MCF 10A (cell line): ENCODE measurements at regions not wholly inside any gene's neighbourhood (a gene's known extent, or its start where the extent isn't known, plus 50 kb on each side); places are given as distances from the start of the nearest gene placed in this dataset.

Experiments
- BruUV-seq: library from RNA; stranded (reverse); fragments of 400-500 nt; replicated peaks from 2 replicates; lab custom pipeline; 2021; lab: Mats Ljungman, UMichigan
- CTCF ChIA-PET: fragments of 300-600 bp; sonication (Branson Sonifier 250); formaldehyde crosslinking; extraction: SDS; loops from one replicate; lab custom pipeline; 2021; ENCODE audit warnings: antibody characterized with exemption, inconsistent platforms; lab: Yijun Ruan, JAX
- POLR2A ChIA-PET: fragments of 300-600, 350-650 bp; sonication (Branson Sonifier 250); formaldehyde crosslinking; extraction: SDS; loops from one replicate; lab custom pipeline; 2020; ENCODE audit warnings: antibody characterized with exemption, inconsistent platforms; lab: Yijun Ruan, JAX
- DNase-seq: peaks from one replicate; pipeline ENCODE4 v3.0.0-alpha.2; 2018; ENCODE audit not compliant: unreplicated experiment
- H3K27ac Mint-ChIP-seq: one replicate; pipeline ENCODE4 v1.8.0; 2022; ENCODE audit warnings: mild to moderate bottlenecking, low read depth, mixed read lengths; ENCODE audit not compliant: unreplicated experiment
- H3K27me3 Mint-ChIP-seq: one replicate; pipeline ENCODE4 v1.8.0; 2022; ENCODE audit warnings: mixed read lengths; ENCODE audit not compliant: insufficient read depth, unreplicated experiment
- H3K36me3 Mint-ChIP-seq: one replicate; pipeline ENCODE4 v1.8.0; 2022; ENCODE audit warnings: mild to moderate bottlenecking, moderate library complexity, mixed read lengths; ENCODE audit not compliant: insufficient read depth, unreplicated experiment
- H3K4me1 Mint-ChIP-seq: one replicate; pipeline ENCODE4 v1.8.0; 2022; ENCODE audit warnings: mixed read lengths; ENCODE audit not compliant: insufficient read depth, unreplicated experiment
- H3K4me3 Mint-ChIP-seq: one replicate; pipeline ENCODE4 v1.8.0; 2022; ENCODE audit warnings: mild to moderate bottlenecking, moderate library complexity, mixed read lengths; ENCODE audit not compliant: unreplicated experiment
- H3K9me3 Mint-ChIP-seq: one replicate; pipeline ENCODE4 v1.8.0; 2022; ENCODE audit warnings: mixed read lengths; ENCODE audit not compliant: unreplicated experiment
- intact Hi-C: fragments of 100-400 bp; cut with micrococcal nuclease; formaldehyde crosslinking; loops from 2 replicates; pipeline ENCODE4 v1.14.1; 2022
- TF ChIP-seq, protein P1 (sequence below): fragments of 200-600 bp; IDR thresholded peaks from one replicate; pipeline ENCODE4 v1.8.0; 2022; ENCODE audit warnings: antibody characterized with exemption, mild to moderate bottlenecking; ENCODE audit not compliant: unreplicated experiment

DNA sequence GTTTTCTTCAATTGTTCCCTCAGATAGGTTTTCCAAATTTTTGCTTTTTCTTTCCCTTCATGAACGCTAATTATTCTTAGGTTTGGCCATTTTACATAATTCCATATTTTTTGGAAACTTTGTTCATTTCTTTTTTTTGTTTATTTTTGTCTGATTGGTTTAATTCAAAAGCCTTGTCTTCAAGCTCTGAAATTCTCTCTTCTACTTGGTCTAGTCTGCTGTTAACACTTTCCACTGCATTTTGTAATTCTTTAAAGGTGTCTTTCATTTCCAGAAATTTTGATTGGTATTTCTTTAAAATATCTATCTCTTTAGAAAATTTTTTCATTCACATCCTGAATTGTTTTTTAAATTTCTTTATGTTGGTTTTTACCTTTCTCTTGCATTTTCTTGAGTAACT, 63.9 kb upstream of the VLDLR start:
- Mint-ChIP-seq H3K27ac (no peak overlapping the region), H3K9me3 (peaks cover 7% of the 10 kb centered on the region), H3K4me3 (no peak overlapping the region), H3K4me1 (peaks cover 26% of the 10 kb centered on the region), H3K36me3 (no peaks in the 10 kb centered on the region), H3K27me3 (no peaks in the 10 kb centered on the region)
- intact Hi-C loops: loop anchor here (5.0 kb wide), 1 partner anchor 65 kb away; the partner anchor contains the start of gene VLDLR
- TF ChIP-seq, protein P1, sequence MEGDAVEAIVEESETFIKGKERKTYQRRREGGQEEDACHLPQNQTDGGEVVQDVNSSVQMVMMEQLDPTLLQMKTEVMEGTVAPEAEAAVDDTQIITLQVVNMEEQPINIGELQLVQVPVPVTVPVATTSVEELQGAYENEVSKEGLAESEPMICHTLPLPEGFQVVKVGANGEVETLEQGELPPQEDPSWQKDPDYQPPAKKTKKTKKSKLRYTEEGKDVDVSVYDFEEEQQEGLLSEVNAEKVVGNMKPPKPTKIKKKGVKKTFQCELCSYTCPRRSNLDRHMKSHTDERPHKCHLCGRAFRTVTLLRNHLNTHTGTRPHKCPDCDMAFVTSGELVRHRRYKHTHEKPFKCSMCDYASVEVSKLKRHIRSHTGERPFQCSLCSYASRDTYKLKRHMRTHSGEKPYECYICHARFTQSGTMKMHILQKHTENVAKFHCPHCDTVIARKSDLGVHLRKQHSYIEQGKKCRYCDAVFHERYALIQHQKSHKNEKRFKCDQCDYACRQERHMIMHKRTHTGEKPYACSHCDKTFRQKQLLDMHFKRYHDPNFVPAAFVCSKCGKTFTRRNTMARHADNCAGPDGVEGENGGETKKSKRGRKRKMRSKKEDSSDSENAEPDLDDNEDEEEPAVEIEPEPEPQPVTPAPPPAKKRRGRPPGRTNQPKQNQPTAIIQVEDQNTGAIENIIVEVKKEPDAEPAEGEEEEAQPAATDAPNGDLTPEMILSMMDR: no peak
- ChIA-PET CTCF (interaction anchor here (1.5 kb wide), 1 partner anchor 10 kb away, joined by 3 read pairs; no protein-coding TSS in a partner anchor), POLR2A (interaction anchor here (0.7 kb wide), 1 partner anchor 19 kb away, joined by 3 read pairs; no protein-coding TSS in a partner anchor)
- BruUV-seq: no TSS peak
- no peak for DNase-seq

DNA sequence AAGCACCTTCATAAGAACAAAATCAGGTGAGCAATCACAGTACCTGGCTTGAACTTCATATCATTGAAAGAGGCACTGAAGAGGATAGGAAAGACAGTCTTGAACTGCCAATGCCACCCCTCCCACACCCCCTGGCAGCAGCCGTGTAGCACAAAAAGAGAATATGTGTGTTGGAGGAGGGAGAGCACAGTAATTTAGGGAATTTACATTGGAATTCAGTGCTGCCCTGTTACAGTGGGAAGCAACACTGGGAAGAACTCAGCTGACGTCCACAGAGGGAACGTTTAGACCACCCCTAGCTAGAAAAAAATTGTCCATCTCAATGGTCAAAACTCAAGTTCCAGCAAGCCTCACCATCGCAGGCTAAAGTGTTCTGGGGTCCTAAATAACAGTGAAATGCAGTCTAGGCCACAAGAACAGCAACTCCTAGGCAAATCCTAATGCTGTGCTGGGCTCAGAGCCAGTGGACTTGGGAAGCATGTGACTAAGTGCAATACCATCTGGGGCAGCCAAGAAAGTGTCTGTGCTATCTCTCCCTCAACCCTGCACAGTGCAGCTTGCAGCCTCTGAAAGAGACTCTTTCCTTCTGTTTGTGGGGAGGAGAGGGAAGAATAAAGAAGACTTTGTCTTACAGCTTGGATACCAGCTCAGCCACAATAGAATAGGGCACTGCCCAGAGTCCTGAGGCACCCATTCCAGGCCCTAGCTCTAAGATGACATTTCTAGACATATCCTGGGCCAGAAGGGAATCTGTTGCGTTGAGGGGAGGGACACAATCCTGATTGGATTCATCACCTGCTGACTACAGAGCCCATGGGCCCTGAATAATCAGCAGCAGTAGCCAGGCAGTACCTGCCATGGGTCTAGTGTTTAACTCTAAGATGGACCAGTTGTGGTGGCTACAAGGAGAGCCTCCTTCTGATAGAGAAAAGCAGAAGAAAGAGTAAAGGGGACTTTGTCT, 62.1 kb upstream of the VLDLR start:
- no peak overlapping the region for H3K4me3 Mint-ChIP-seq
- CTCF ChIA-PET: interaction anchor here (0.5 to 0.6 kb wide), 2 partner anchors 24 to 198 kb away, joined by 3 read pairs; no protein-coding TSS in a partner anchor

DNA sequence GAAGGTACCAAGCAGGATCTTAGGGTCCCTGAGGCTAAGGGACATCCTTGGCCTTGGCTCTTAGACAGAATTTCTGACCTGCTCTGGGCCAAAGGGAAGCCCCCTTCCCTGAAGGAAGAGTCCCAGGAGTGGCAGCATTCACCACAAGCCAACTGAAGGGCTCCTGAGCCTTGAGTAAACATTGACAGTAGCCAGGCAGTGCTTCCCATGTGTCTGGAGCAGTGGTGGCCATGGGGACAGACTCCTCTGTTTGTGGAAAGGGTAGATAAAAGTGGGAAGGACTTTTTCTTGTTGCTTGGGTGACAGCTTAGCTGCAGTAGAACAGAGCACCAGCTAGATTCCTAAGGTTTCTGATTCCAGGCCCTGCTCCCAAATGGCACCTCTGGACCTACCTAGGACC, 61.4 kb upstream of the VLDLR start:
- BruUV-seq: no TSS peak
- intact Hi-C loops: no loop called here
- no peaks in the 10 kb centered on the region for H3K36me3 Mint-ChIP-seq
- no peak overlapping the region for H3K27ac Mint-ChIP-seq
- TF ChIP-seq, protein P1: no peak
- H3K4me1 Mint-ChIP-seq: peaks cover 26% of the 10 kb centered on the region
- H3K27me3 Mint-ChIP-seq: no peaks in the 10 kb centered on the region
- POLR2A ChIA-PET: interaction anchor here (1.6 kb wide), 1 partner anchor 14 kb away, joined by 4 read pairs; no protein-coding TSS in a partner anchor
- no peaks in the 10 kb centered on the region for H3K9me3 Mint-ChIP-seq
- no peak for DNase-seq
- no peak overlapping the region for H3K4me3 Mint-ChIP-seq
- CTCF ChIA-PET: interaction anchor here (0.7 kb wide), 1 partner anchor 240 kb away, joined by 3 read pairs; no protein-coding TSS in a partner anchor

More for the DNA sequence above, 62.1 kb upstream of the VLDLR start:
- H3K27me3 Mint-ChIP-seq: no peaks in the 10 kb centered on the region
- peaks cover 3% of the 10 kb centered on the region for H3K9me3 Mint-ChIP-seq
- intact Hi-C loops: loop anchor here (5.0 kb wide), 1 partner anchor 63 kb away; the partner anchor contains the start of gene VLDLR
- no peak overlapping the region for H3K27ac Mint-ChIP-seq
- H3K36me3 Mint-ChIP-seq: no peaks in the 10 kb centered on the region
- no TSS peak for BruUV-seq
- peaks cover 26% of the 10 kb centered on the region for H3K4me1 Mint-ChIP-seq
- DNase-seq: peak; percentile 85
- TF ChIP-seq, protein P1: no peak
- POLR2A ChIA-PET: interaction anchor here (0.6 to 1.6 kb wide), 2 partner anchors 13 to 69 kb away, joined by 4 read pairs; no protein-coding TSS in a partner anchor
